PC-9 (cell line): ENCODE measurements at regions not wholly inside any gene's neighbourhood (a gene's known extent, or its start where the extent isn't known, plus 50 kb on each side); places are given as distances from the start of the nearest gene placed in this dataset.

Source experiments
- BruUV-seq: library from RNA; stranded (reverse); fragments of 400-500 nt; replicated peaks from 2 replicates; lab custom pipeline; 2021; lab: Mats Ljungman, UMichigan
- CTCF ChIA-PET: fragments of 300-600 bp; sonication (Branson Sonifier 250); formaldehyde crosslinking; loops from one replicate; lab custom pipeline; 2022; ENCODE audit warnings: antibody characterized with exemption; lab: Charles Lee
- POLR2A ChIA-PET: fragments of 300-600 bp; sonication (Branson Sonifier 250); formaldehyde crosslinking; loops from one replicate; lab custom pipeline; 2022; ENCODE audit warnings: antibody characterized with exemption; ENCODE audit not compliant: unreplicated experiment; lab: Charles Lee
- DNase-seq, 2 experiments: peaks; one replicate each; pipeline versions ENCODE4 v3.0.0 to v3.0.0-alpha.2; 2015 to 2022; ENCODE audit warnings: mixed read lengths in 1 of 2
- H2AFZ ChIP-seq: fragments of 200-600 bp; sonication (generic); 2 replicates; pipeline ENCODE4 v1.8.1; 2017; ENCODE audit warnings: antibody characterized with exemption
- H3F3A ChIP-seq: fragments of 200-600 bp; sonication (generic); 2 replicates; pipeline ENCODE4 v1.8.1; 2017; ENCODE audit warnings: antibody characterized with exemption, mild to moderate bottlenecking, low read depth; ENCODE audit not compliant: insufficient read depth
- H3K27ac ChIP-seq: fragments of 200-600 bp; sonication (generic); 2 replicates; pipeline ENCODE4 v1.6.1; 2016; ENCODE audit warnings: mixed run types
- H3K27me3 ChIP-seq: fragments of 200-600 bp; sonication (generic); 2 replicates; pipeline ENCODE4 v1.6.1; 2016; ENCODE audit warnings: low read depth, mixed run types; ENCODE audit not compliant: insufficient read depth
- H3K36me3 ChIP-seq: fragments of 200-600 bp; sonication (generic); 2 replicates; pipeline ENCODE4 v1.6.1; 2016; ENCODE audit warnings: low read depth, mixed run types
- H3K4me1 ChIP-seq: fragments of 200-600 bp; sonication (generic); replicated peaks from 2 replicates; pipeline ENCODE4 v1.6.1; 2016; ENCODE audit warnings: mixed run types; ENCODE audit not compliant: insufficient read depth
- H3K4me2 ChIP-seq: fragments of 200-600 bp; sonication (generic); 2 replicates; pipeline ENCODE4 v1.6.1; 2017; ENCODE audit warnings: mixed run types
- H3K4me3 ChIP-seq: fragments of 200-600 bp; sonication (generic); 2 replicates; pipeline ENCODE4 v1.6.1; 2016; ENCODE audit warnings: mixed run types
- H3K79me2 ChIP-seq: fragments of 200-600 bp; sonication (generic); 2 replicates; pipeline ENCODE4 v1.6.1; 2017; ENCODE audit warnings: low read depth, mixed run types
- H3K9me2 ChIP-seq: fragments of 200-600 bp; sonication (generic); 2 replicates; pipeline ENCODE4 v1.8.1; 2017; ENCODE audit warnings: mild to moderate bottlenecking; ENCODE audit not compliant: insufficient read depth
- H3K9me3 ChIP-seq: fragments of 200-600 bp; sonication (generic); 2 replicates; pipeline ENCODE4 v1.8.1; 2016; ENCODE audit warnings: low read depth; ENCODE audit not compliant: insufficient read depth
- H4K20me1 ChIP-seq: fragments of 200-600 bp; sonication (generic); 2 replicates; pipeline ENCODE4 v1.8.1; 2017; ENCODE audit not compliant: insufficient read depth
- CTCF ChIP-seq: fragments of 200-600 bp; sonication (generic); conservative IDR thresholded peaks from 2 replicates; pipeline ENCODE4 v1.6.1; 2017; ENCODE audit warnings: mixed run types, antibody characterized with exemption, mild to moderate bottlenecking, moderate library complexity
- EZH2 ChIP-seq: fragments of 200-600 bp; sonication (generic); IDR thresholded peaks from 2 replicates; pipeline ENCODE4 v1.8.0; 2017; ENCODE audit warnings: antibody characterized with exemption, low read depth
- intact Hi-C: fragments of 100-400 bp; cut with micrococcal nuclease; formaldehyde crosslinking; loops from one replicate; pipeline ENCODE4 v1.10.0; 2022; ENCODE audit not compliant: unreplicated experiment

GRCh38 chr6:8574311-8574710 is 139.0 kb upstream of the SLC35B3 start:
- TF ChIP-seq CTCF: no peak
- TF ChIP-seq EZH2: no peak
- BruUV-seq: no TSS peak

GRCh38 chr6:8570256-8570920 is 135.0 kb upstream of the SLC35B3 start:
- H4K20me1 ChIP-seq: no peaks in the 10 kb centered on the region
- no peaks in the 10 kb centered on the region for H3F3A ChIP-seq
- intact Hi-C loops: no loop called here
- H3K79me2 ChIP-seq: no peaks in the 10 kb centered on the region
- H3K4me1 ChIP-seq: no peaks in the 10 kb centered on the region
- H3K36me3 ChIP-seq: no peaks in the 10 kb centered on the region
- no peaks in the 10 kb centered on the region for H3K27me3 ChIP-seq
- TF ChIP-seq CTCF (no peak), EZH2 (no peak)
- ChIA-PET POLR2A (no interaction called here), CTCF (interaction anchor here (0.5 kb wide), 1 partner anchor 7 kb away, joined by 3 read pairs; no protein-coding TSS in a partner anchor)
- H3K4me3 ChIP-seq: no peak overlapping the region
- H3K9me3 ChIP-seq: no peaks in the 10 kb centered on the region
- H3K27ac ChIP-seq: no peak overlapping the region
- H2AFZ ChIP-seq: no peak overlapping the region
- H3K9me2 ChIP-seq: no peaks in the 10 kb centered on the region
- BruUV-seq: no TSS peak
- DNase-seq: no peak
- no peak overlapping the region for H3K4me2 ChIP-seq

More at GRCh38 chr6:8574311-8574710, 139.0 kb upstream of the SLC35B3 start:
- Histone ChIP-seq H3K79me2 (no peaks in the 10 kb centered on the region), H3K9me3 (no peaks in the 10 kb centered on the region), H2AFZ (no peak overlapping the region), H3F3A (no peaks in the 10 kb centered on the region), H3K4me2 (no peak overlapping the region), H3K27me3 (no peaks in the 10 kb centered on the region), H3K36me3 (no peaks in the 10 kb centered on the region), H4K20me1 (no peaks in the 10 kb centered on the region), H3K9me2 (no peaks in the 10 kb centered on the region), H3K4me3 (no peak overlapping the region), H3K27ac (no peak overlapping the region), H3K4me1 (no peaks in the 10 kb centered on the region)
- CTCF ChIA-PET: no interaction called here
- POLR2A ChIA-PET: no interaction called here
- DNase-seq: no peak
- intact Hi-C loops: no loop called here

- no peak for TF ChIP-seq CTCF
- TF ChIP-seq EZH2: no peak
- no peak overlapping the region for H3K4me2 ChIP-seq
- no peaks in the 10 kb centered on the region for H3K79me2 ChIP-seq
- no peaks in the 10 kb centered on the region for H3K36me3 ChIP-seq
- H3K9me2 ChIP-seq: no peaks in the 10 kb centered on the region
- no peaks in the 10 kb centered on the region for H3F3A ChIP-seq
- BruUV-seq: no TSS peak
- no peak overlapping the region for H3K4me3 ChIP-seq
- H2AFZ ChIP-seq: no peak overlapping the region
- H3K27me3 ChIP-seq: no peaks in the 10 kb centered on the region
- H4K20me1 ChIP-seq: no peaks in the 10 kb centered on the region
- no peaks in the 10 kb centered on the region for H3K9me3 ChIP-seq
- intact Hi-C loops: no loop called here
- no peak for DNase-seq
- H3K4me1 ChIP-seq: peaks cover 5% of the 10 kb centered on the region; the same call in 1 of the 2 replicates
- ChIA-PET POLR2A (no interaction called here), CTCF (no interaction called here)
- no peak overlapping the region for H3K27ac ChIP-seq
These were observed 126.8 kb upstream of the SLC35B3 start for GRCh38 chr6:8562125-8562524.
